Lung (tissue), 11 donors: ENCODE measurements at regions not wholly inside any gene's neighbourhood (a gene's known extent, or its start where the extent isn't known, plus 50 kb on each side); places are given as distances from the start of the nearest gene placed in this dataset.

Experiments
- ATAC-seq: fragments of 200-7000 bp; cut with Tn5 transposase; one replicate; pipeline ENCODE4 v1.9.1; 2020; ENCODE audit warnings: moderate number of reproducible peaks; ENCODE audit not compliant: insufficient read depth, low FRiP score
- DNase-seq, 3 donors: peaks; one replicate each; pipeline ENCODE4 v3.0.0-alpha.2; 2013 to 2017
- H3K27ac ChIP-seq, 2 donors: one replicate each; pipeline ENCODE4 v1.5.1; 2013; ENCODE audit warnings: mild to moderate bottlenecking in 2 of 2, moderate library complexity in 2 of 2, control low read depth in 1 of 2, inconsistent platforms in 1 of 2, low read depth in 1 of 2, low read length in 1 of 2
- H3K27me3 ChIP-seq, 3 donors: one replicate each; pipeline ENCODE4 v1.5.1; 2013; ENCODE audit warnings: low read length in 2 of 3; ENCODE audit not compliant: control insufficient read depth in 3 of 3, insufficient read depth in 3 of 3
- H3K36me3 ChIP-seq, 4 donors: one replicate each; pipeline ENCODE4 v1.5.1; 2013; ENCODE audit warnings: low read length in 4 of 4, mild to moderate bottlenecking in 1 of 4, moderate library complexity in 1 of 4; ENCODE audit not compliant: control insufficient read depth in 4 of 4, insufficient read depth in 4 of 4
- H3K4me1 ChIP-seq, 5 donors: one replicate each; pipeline ENCODE4 v1.5.1; 2013; ENCODE audit warnings: low read length in 5 of 5, mild to moderate bottlenecking in 2 of 5, moderate library complexity in 1 of 5; ENCODE audit not compliant: control insufficient read depth in 5 of 5, insufficient read depth in 5 of 5
- H3K4me3 ChIP-seq: one replicate; pipeline ENCODE4 v1.5.1; 2013; ENCODE audit warnings: mild to moderate bottlenecking, control low read depth, moderate library complexity
- H3K9ac ChIP-seq, 2 donors: one replicate each; pipeline ENCODE4 v1.5.1; 2013; ENCODE audit warnings: low read length in 2 of 2, control low read depth in 1 of 2; ENCODE audit not compliant: insufficient read depth in 1 of 2
- H3K9me3 ChIP-seq, 4 donors: one replicate each; pipeline ENCODE4 v1.5.1; 2013; ENCODE audit warnings: low read length in 3 of 4, mild to moderate bottlenecking in 1 of 4, moderate library complexity in 1 of 4; ENCODE audit not compliant: control insufficient read depth in 4 of 4, insufficient read depth in 3 of 4
- WGBS, 2 donors: extraction: QIAGEN DNeasy Blood & Tissue Kit; methylation state at CpG; one replicate each; pipeline ENCODE4 v1.1.7; 2013; 5-methylcytosine and 5-hydroxymethylcytosine counted together
- TF ChIP-seq, protein P1 (sequence below): IDR thresholded peaks from 2 replicates; pipeline ENCODE4 v1.5.1; 2012; ENCODE audit warnings: mild to moderate bottlenecking; ENCODE audit errors: control extremely low read depth, extremely low read depth
- donor health status: control.
- donor health status: control.
- donor health status: Bipolar disorder and iron deficiency.
- donor health status: healthy.
- donor health status: DM: yes; HTN: yes; CAD: no.

GRCh38 chr7:32255036-32255435, 184.8 kb upstream of the PDE1C start:
- Histone ChIP-seq H3K36me3 (no peaks in the 10 kb centered on the region), H3K27ac (no peak overlapping the region), H3K9ac (no peak overlapping the region), H3K4me3 (no peak overlapping the region), H3K9me3 (no peaks in the 10 kb centered on the region), H3K27me3 (no peaks in the 10 kb centered on the region), H3K4me1 (peaks cover 0 to 5% (median 0%) of the 10 kb centered on the region in 5 donors)
- TF ChIP-seq, protein P1, sequence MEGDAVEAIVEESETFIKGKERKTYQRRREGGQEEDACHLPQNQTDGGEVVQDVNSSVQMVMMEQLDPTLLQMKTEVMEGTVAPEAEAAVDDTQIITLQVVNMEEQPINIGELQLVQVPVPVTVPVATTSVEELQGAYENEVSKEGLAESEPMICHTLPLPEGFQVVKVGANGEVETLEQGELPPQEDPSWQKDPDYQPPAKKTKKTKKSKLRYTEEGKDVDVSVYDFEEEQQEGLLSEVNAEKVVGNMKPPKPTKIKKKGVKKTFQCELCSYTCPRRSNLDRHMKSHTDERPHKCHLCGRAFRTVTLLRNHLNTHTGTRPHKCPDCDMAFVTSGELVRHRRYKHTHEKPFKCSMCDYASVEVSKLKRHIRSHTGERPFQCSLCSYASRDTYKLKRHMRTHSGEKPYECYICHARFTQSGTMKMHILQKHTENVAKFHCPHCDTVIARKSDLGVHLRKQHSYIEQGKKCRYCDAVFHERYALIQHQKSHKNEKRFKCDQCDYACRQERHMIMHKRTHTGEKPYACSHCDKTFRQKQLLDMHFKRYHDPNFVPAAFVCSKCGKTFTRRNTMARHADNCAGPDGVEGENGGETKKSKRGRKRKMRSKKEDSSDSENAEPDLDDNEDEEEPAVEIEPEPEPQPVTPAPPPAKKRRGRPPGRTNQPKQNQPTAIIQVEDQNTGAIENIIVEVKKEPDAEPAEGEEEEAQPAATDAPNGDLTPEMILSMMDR: no peak
- DNase-seq: no peak
- WGBS, 2 donors: 65 to 82% methylated on average over 6 of the region's 6 CpGs
- ATAC-seq: no peak

- no peak overlapping the region for H3K4me3 ChIP-seq
- H3K9ac ChIP-seq: no peak overlapping the region
- H3K4me1 ChIP-seq: peaks cover 0 to 11% (median 0%) of the 10 kb centered on the region in 5 donors
- no peak overlapping the region for H3K27ac ChIP-seq
- WGBS, 2 donors: 92 to 98% methylated on average over 3 of the region's 3 CpGs
- H3K9me3 ChIP-seq: no peaks in the 10 kb centered on the region
- H3K36me3 ChIP-seq: no peaks in the 10 kb centered on the region
- ATAC-seq (no peak), DNase-seq (no peak)
- no peaks in the 10 kb centered on the region for H3K27me3 ChIP-seq
- TF ChIP-seq, protein P1: no peak
Observed at GRCh38 chr7:32253299-32253698, 183.1 kb upstream of the PDE1C start.

DNA sequence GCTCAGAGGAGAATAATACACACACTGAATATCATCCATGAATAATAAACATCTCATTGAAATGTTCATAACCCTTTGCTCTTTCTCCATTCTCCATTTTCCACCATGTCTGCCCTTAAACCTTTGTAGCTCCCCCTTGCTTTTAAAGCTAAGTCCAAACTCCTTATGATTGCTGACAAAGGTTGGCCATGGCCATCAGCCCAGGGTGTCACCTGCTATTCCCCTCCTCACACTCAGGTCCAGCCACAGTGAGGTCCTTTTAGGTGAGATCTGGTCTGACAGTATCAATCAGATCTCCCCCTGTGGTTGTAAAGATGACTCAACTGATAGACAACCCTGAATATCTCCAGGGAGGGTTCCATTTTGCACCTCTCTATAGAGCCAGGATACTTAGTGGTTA, 181.5 kb upstream of the PDE1C start:
- TF ChIP-seq, protein P1: no peak
- Histone ChIP-seq H3K27me3 (no peaks in the 10 kb centered on the region), H3K27ac (no peak overlapping the region), H3K4me1 (peaks cover 0 to 11% (median 0%) of the 10 kb centered on the region in 5 donors), H3K9me3 (no peaks in the 10 kb centered on the region), H3K36me3 (no peaks in the 10 kb centered on the region), H3K9ac (no peak overlapping the region), H3K4me3 (no peak overlapping the region)
- ATAC-seq: no peak
- no peak for DNase-seq
